ENCODE measurements at regions not wholly inside any gene's neighbourhood (a gene's known extent, or its start where the extent isn't known, plus 50 kb on each side); places are given as distances from the start of the nearest gene placed in this dataset.

GRCh38 chr1:168939110-168939946, 167.2 kb upstream of the ATP1B1 start:
- TF ChIP-seq LCORL (IDR thresholded peaks at IDR 0.05) (no peak), LCORL (CRISPR knock-in tag; IDR thresholded peaks at IDR 0.05) (no peak), CTCF (CRISPR knock-in tag; IDR thresholded peaks at IDR 0.05) (no peak)
